ENCODE measurements at regions not wholly inside any gene's neighbourhood (a gene's known extent, or its start where the extent isn't known, plus 50 kb on each side); places are given as distances from the start of the nearest gene placed in this dataset.

DNA sequence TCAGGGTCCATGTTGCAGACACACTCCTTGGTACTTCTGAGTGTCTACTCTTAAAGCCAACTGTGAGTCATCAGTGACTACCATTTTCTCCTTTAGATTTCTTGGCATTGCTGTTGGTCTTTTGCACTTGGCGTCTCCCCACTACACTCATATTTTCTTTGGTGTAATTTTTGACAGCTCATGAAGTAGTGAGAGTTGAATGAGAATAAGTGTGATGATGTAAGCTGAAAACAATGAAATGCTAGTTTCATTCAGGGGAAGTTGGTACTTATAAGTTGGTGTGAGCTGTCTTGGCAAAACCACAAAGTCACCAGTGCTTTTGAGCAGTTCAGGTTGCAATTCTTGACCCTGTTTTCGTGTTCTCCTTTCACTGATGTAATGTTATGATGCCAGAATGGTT lies 142.9 kb upstream of the ARX start:
- TF ChIP-seq, protein P1, sequence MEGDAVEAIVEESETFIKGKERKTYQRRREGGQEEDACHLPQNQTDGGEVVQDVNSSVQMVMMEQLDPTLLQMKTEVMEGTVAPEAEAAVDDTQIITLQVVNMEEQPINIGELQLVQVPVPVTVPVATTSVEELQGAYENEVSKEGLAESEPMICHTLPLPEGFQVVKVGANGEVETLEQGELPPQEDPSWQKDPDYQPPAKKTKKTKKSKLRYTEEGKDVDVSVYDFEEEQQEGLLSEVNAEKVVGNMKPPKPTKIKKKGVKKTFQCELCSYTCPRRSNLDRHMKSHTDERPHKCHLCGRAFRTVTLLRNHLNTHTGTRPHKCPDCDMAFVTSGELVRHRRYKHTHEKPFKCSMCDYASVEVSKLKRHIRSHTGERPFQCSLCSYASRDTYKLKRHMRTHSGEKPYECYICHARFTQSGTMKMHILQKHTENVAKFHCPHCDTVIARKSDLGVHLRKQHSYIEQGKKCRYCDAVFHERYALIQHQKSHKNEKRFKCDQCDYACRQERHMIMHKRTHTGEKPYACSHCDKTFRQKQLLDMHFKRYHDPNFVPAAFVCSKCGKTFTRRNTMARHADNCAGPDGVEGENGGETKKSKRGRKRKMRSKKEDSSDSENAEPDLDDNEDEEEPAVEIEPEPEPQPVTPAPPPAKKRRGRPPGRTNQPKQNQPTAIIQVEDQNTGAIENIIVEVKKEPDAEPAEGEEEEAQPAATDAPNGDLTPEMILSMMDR (IDR thresholded peaks at IDR 0.05), result no peak
- TF ChIP-seq POLR2A (IDR thresholded peaks at IDR 0.05), result no peak

Measured in lower leg skin (tissue), 3 donors.